ENCODE measurements at regions not wholly inside any gene's neighbourhood (a gene's known extent, or its start where the extent isn't known, plus 50 kb on each side); places are given as distances from the start of the nearest gene placed in this dataset.

- TF ChIP-seq CTCF (IDR thresholded peaks at IDR 0.05; ENCODE audit: control insufficient read depth, insufficient read depth, low read depth, low read length, missing control alignments), result no peak
- no peak overlapping the region for H3K4me3 ChIP-seq (ENCODE audit: control insufficient read depth, low read depth, low read length)
- no peak for DNase-seq (ENCODE audit: low read depth)
These were observed 103.2 kb upstream of the TARS1 start for GRCh38 chr5:33337637-33337992.

GRCh38 chr5:33338336-33339110 lies 102.2 kb upstream of the TARS1 start:
- TF ChIP-seq CTCF (IDR thresholded peaks at IDR 0.05; ENCODE audit: control insufficient read depth, insufficient read depth, low read depth, low read length, missing control alignments), result no peak
- H3K4me3 ChIP-seq (ENCODE audit: control insufficient read depth, low read depth, low read length), result no peak overlapping the region
- no peak for DNase-seq (ENCODE audit: low read depth)

GRCh38 chr5:33339413-33339812 lies 101.4 kb upstream of the TARS1 start:
- H3K4me3 ChIP-seq (ENCODE audit: control insufficient read depth, low read depth, low read length), result no peak overlapping the region
- no peak for TF ChIP-seq CTCF (IDR thresholded peaks at IDR 0.05; ENCODE audit: control insufficient read depth, insufficient read depth, low read depth, low read length, missing control alignments)
- no peak for DNase-seq (ENCODE audit: low read depth)

- TF ChIP-seq CTCF (IDR thresholded peaks at IDR 0.05; ENCODE audit: control insufficient read depth, insufficient read depth, low read depth, low read length, missing control alignments), result no peak
- no peak overlapping the region for H3K4me3 ChIP-seq (ENCODE audit: control insufficient read depth, low read depth, low read length)
- DNase-seq (ENCODE audit: low read depth), result no peak
These were observed 100.6 kb upstream of the TARS1 start for GRCh38 chr5:33340195-33340594.

- DNase-seq (ENCODE audit: low read depth), result no peak
- TF ChIP-seq CTCF (IDR thresholded peaks at IDR 0.05; ENCODE audit: control insufficient read depth, insufficient read depth, low read depth, low read length, missing control alignments), result no peak
- no peak overlapping the region for H3K4me3 ChIP-seq (ENCODE audit: control insufficient read depth, low read depth, low read length)
These were observed 99.4 kb upstream of the TARS1 start for GRCh38 chr5:33341351-33341750.

- no peak overlapping the region for H3K4me3 ChIP-seq (ENCODE audit: control insufficient read depth, low read depth, low read length)
- no peak for DNase-seq (ENCODE audit: low read depth)
- TF ChIP-seq CTCF (IDR thresholded peaks at IDR 0.05; ENCODE audit: control insufficient read depth, insufficient read depth, low read depth, low read length, missing control alignments), result no peak
These were observed 97.0 kb upstream of the TARS1 start for GRCh38 chr5:33343676-33344327.
